ENCODE measurements at regions not wholly inside any gene's neighbourhood (a gene's known extent, or its start where the extent isn't known, plus 50 kb on each side); places are given as distances from the start of the nearest gene placed in this dataset.

DNA sequence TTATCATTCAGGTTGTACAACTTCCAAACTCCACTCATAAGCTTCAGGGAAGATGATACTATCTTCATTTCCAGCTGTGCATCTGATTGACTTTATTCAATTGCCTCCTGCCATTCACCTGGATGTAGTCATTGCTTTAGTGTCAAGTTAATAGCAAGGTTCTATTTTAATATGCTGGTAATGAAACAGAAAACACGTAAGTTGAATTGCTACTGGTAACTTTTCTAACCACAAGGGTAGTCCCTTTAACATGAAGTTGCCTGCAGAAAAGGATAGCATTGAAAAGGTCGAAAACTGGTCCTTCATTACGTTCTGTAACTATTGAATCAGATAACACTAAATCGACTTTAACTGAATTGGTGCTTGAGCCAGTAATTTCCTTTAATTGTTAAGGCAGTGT, 459.4 kb upstream of the CDH6 start:
- TF ChIP-seq, protein P1, sequence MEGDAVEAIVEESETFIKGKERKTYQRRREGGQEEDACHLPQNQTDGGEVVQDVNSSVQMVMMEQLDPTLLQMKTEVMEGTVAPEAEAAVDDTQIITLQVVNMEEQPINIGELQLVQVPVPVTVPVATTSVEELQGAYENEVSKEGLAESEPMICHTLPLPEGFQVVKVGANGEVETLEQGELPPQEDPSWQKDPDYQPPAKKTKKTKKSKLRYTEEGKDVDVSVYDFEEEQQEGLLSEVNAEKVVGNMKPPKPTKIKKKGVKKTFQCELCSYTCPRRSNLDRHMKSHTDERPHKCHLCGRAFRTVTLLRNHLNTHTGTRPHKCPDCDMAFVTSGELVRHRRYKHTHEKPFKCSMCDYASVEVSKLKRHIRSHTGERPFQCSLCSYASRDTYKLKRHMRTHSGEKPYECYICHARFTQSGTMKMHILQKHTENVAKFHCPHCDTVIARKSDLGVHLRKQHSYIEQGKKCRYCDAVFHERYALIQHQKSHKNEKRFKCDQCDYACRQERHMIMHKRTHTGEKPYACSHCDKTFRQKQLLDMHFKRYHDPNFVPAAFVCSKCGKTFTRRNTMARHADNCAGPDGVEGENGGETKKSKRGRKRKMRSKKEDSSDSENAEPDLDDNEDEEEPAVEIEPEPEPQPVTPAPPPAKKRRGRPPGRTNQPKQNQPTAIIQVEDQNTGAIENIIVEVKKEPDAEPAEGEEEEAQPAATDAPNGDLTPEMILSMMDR (IDR thresholded peaks at IDR 0.05): no peak
- TF ChIP-seq, protein P2, sequence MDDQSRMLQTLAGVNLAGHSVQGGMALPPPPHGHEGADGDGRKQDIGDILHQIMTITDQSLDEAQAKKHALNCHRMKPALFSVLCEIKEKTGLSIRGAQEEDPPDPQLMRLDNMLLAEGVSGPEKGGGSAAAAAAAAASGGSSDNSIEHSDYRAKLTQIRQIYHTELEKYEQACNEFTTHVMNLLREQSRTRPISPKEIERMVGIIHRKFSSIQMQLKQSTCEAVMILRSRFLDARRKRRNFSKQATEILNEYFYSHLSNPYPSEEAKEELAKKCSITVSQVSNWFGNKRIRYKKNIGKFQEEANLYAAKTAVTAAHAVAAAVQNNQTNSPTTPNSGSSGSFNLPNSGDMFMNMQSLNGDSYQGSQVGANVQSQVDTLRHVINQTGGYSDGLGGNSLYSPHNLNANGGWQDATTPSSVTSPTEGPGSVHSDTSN (IDR thresholded peaks at IDR 0.05): no peak
- TF ChIP-seq YY1 (IDR thresholded peaks at IDR 0.05; ENCODE audit: low read depth): no peak
- TF ChIP-seq, protein P3, sequence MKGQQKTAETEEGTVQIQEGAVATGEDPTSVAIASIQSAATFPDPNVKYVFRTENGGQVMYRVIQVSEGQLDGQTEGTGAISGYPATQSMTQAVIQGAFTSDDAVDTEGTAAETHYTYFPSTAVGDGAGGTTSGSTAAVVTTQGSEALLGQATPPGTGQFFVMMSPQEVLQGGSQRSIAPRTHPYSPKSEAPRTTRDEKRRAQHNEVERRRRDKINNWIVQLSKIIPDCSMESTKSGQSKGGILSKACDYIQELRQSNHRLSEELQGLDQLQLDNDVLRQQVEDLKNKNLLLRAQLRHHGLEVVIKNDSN (IDR thresholded peaks at IDR 0.05; ENCODE audit: borderline replicate concordance, low read depth): no peak
- TF ChIP-seq, protein P4, sequence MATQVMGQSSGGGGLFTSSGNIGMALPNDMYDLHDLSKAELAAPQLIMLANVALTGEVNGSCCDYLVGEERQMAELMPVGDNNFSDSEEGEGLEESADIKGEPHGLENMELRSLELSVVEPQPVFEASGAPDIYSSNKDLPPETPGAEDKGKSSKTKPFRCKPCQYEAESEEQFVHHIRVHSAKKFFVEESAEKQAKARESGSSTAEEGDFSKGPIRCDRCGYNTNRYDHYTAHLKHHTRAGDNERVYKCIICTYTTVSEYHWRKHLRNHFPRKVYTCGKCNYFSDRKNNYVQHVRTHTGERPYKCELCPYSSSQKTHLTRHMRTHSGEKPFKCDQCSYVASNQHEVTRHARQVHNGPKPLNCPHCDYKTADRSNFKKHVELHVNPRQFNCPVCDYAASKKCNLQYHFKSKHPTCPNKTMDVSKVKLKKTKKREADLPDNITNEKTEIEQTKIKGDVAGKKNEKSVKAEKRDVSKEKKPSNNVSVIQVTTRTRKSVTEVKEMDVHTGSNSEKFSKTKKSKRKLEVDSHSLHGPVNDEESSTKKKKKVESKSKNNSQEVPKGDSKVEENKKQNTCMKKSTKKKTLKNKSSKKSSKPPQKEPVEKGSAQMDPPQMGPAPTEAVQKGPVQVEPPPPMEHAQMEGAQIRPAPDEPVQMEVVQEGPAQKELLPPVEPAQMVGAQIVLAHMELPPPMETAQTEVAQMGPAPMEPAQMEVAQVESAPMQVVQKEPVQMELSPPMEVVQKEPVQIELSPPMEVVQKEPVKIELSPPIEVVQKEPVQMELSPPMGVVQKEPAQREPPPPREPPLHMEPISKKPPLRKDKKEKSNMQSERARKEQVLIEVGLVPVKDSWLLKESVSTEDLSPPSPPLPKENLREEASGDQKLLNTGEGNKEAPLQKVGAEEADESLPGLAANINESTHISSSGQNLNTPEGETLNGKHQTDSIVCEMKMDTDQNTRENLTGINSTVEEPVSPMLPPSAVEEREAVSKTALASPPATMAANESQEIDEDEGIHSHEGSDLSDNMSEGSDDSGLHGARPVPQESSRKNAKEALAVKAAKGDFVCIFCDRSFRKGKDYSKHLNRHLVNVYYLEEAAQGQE (IDR thresholded peaks at IDR 0.05; ENCODE audit: low read depth, low read length): no peak

Data from SK-N-SH (cell line).